Progenitor cell of endocrine pancreas (in vitro differentiated cells): ENCODE measurements at regions not wholly inside any gene's neighbourhood (a gene's known extent, or its start where the extent isn't known, plus 50 kb on each side); places are given as distances from the start of the nearest gene placed in this dataset.

ENCODE experiments used
- DNase-seq: peaks from one replicate; pipeline ENCODE4 v3.0.0; 2021; ENCODE audit warnings: low spot score; ENCODE audit not compliant: unreplicated experiment
- H3K27ac Mint-ChIP-seq: 2 replicates; pipeline ENCODE4 v1.8.0; 2021; ENCODE audit warnings: mild to moderate bottlenecking, moderate library complexity, mixed read lengths
- H3K27me3 Mint-ChIP-seq: 2 replicates; pipeline ENCODE4 v1.8.0; 2021; ENCODE audit warnings: mixed read lengths
- H3K36me3 Mint-ChIP-seq: 2 replicates; pipeline ENCODE4 v1.8.0; 2022; ENCODE audit warnings: mixed read lengths; ENCODE audit not compliant: insufficient read depth
- H3K4me1 Mint-ChIP-seq: 2 replicates; pipeline ENCODE4 v1.8.0; 2021; ENCODE audit warnings: low read depth, mixed read lengths
- H3K4me3 Mint-ChIP-seq: 2 replicates; pipeline ENCODE4 v1.8.0; 2021; ENCODE audit warnings: low read depth, mild to moderate bottlenecking, moderate library complexity, mixed read lengths
- H3K9me3 Mint-ChIP-seq: 2 replicates; pipeline ENCODE4 v1.8.0; 2021; ENCODE audit warnings: low read depth, mixed read lengths
- CTCF ChIP-seq: fragments of 200-600 bp; sonication (generic); IDR thresholded peaks from one replicate; pipeline ENCODE4 v1.5.0; 2021; ENCODE audit warnings: antibody characterized with exemption, mild to moderate bottlenecking; ENCODE audit not compliant: unreplicated experiment

- no peaks in the 10 kb centered on the region for H3K9me3 Mint-ChIP-seq
- H3K36me3 Mint-ChIP-seq: no peaks in the 10 kb centered on the region
- H3K27ac Mint-ChIP-seq: no peak overlapping the region
- peaks cover 73% of the 10 kb centered on the region for H3K27me3 Mint-ChIP-seq
- H3K4me3 Mint-ChIP-seq: no peak overlapping the region
- no peak for TF ChIP-seq CTCF
- peaks cover 5% of the 10 kb centered on the region for H3K4me1 Mint-ChIP-seq
- no peak for DNase-seq
These were observed 132.0 kb downstream of the RBFOX3 start for GRCh38 chr17:79478841-79479240.

- Mint-ChIP-seq H3K9me3 (no peaks in the 10 kb centered on the region), H3K4me1 (peaks cover 9% of the 10 kb centered on the region), H3K36me3 (no peaks in the 10 kb centered on the region), H3K4me3 (no peak overlapping the region), H3K27me3 (peaks cover 71% of the 10 kb centered on the region), H3K27ac (no peak overlapping the region)
- no peak for TF ChIP-seq CTCF
- DNase-seq: no peak
These were observed 132.8 kb downstream of the RBFOX3 start for GRCh38 chr17:79478051-79478461.

- H3K27me3 Mint-ChIP-seq: peaks cover 59% of the 10 kb centered on the region
- no peak for DNase-seq
- no peaks in the 10 kb centered on the region for H3K36me3 Mint-ChIP-seq
- no peak for TF ChIP-seq CTCF
- no peak overlapping the region for H3K27ac Mint-ChIP-seq
- no peaks in the 10 kb centered on the region for H3K9me3 Mint-ChIP-seq
- H3K4me1 Mint-ChIP-seq: peaks cover 8% of the 10 kb centered on the region
- no peak overlapping the region for H3K4me3 Mint-ChIP-seq
These were observed 134.7 kb downstream of the RBFOX3 start for GRCh38 chr17:79476074-79476652.

- H3K27ac Mint-ChIP-seq: no peak overlapping the region
- peaks cover 8% of the 10 kb centered on the region for H3K4me1 Mint-ChIP-seq
- H3K36me3 Mint-ChIP-seq: no peaks in the 10 kb centered on the region
- H3K4me3 Mint-ChIP-seq: no peak overlapping the region
- TF ChIP-seq CTCF: no peak
- peaks cover 52% of the 10 kb centered on the region for H3K27me3 Mint-ChIP-seq
- no peak for DNase-seq
- H3K9me3 Mint-ChIP-seq: no peaks in the 10 kb centered on the region
These were observed 136.9 kb downstream of the RBFOX3 start for GRCh38 chr17:79473876-79474440.

GRCh38 chr17:79473111-79473875, 137.6 kb downstream of the RBFOX3 start:
- no peaks in the 10 kb centered on the region for H3K36me3 Mint-ChIP-seq
- H3K9me3 Mint-ChIP-seq: no peaks in the 10 kb centered on the region
- H3K4me3 Mint-ChIP-seq: no peak overlapping the region
- H3K27ac Mint-ChIP-seq: no peak overlapping the region
- TF ChIP-seq CTCF: no peak
- DNase-seq: no peak
- H3K4me1 Mint-ChIP-seq: peaks cover 8% of the 10 kb centered on the region
- H3K27me3 Mint-ChIP-seq: peaks cover 49% of the 10 kb centered on the region
